ENCODE measurements at regions not wholly inside any gene's neighbourhood (a gene's known extent, or its start where the extent isn't known, plus 50 kb on each side); places are given as distances from the start of the nearest gene placed in this dataset.

DNA sequence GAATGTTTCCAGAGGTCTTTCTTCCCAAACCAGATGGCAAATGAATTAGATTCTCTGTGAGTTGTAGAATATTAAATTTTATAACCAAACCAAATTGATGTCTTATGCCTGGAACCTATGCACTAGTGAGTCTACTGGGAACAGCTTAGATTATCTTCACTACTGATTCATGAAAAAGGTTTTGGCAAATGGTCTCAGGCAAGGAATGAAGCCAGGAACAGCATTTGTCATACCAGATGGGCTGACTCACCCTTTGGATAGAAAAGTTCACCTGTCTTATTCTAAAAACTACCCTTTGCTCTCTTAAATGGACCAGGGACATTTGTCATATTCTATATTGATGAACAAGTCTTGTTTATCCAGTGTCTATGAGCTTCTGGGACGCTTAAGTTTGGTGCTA lies 135.4 kb upstream of the ECI2 start:
- no peak overlapping the region for H3K4me3 ChIP-seq (ENCODE audit: low read depth, low read length)
- TF ChIP-seq, protein P1, sequence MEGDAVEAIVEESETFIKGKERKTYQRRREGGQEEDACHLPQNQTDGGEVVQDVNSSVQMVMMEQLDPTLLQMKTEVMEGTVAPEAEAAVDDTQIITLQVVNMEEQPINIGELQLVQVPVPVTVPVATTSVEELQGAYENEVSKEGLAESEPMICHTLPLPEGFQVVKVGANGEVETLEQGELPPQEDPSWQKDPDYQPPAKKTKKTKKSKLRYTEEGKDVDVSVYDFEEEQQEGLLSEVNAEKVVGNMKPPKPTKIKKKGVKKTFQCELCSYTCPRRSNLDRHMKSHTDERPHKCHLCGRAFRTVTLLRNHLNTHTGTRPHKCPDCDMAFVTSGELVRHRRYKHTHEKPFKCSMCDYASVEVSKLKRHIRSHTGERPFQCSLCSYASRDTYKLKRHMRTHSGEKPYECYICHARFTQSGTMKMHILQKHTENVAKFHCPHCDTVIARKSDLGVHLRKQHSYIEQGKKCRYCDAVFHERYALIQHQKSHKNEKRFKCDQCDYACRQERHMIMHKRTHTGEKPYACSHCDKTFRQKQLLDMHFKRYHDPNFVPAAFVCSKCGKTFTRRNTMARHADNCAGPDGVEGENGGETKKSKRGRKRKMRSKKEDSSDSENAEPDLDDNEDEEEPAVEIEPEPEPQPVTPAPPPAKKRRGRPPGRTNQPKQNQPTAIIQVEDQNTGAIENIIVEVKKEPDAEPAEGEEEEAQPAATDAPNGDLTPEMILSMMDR (IDR thresholded peaks at IDR 0.05; ENCODE audit: insufficient read depth, low read length): no peak

DNA sequence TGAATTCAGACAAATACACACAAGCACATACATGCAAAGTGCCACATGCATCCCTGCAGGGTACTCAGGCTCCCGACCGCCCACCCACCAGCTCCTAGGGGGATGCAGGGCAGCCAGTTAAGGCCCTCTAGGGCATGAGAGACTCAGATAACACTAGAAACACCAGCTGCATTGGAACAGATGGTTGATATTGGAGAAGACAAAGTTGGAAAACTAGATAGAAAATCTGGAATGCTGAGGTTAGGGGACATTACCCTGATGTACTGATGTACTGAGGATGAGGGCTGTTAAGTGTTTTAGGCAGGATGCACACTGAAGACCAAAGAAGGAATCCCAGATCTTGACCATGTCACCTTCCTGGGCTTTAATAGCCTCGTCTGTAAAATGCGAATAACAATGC lies 134.6 kb upstream of the ECI2 start:
- DNase-seq (ENCODE audit: low read depth): no peak
- H3K4me3 ChIP-seq (ENCODE audit: low read depth, low read length): no peak overlapping the region
- TF ChIP-seq, protein P1 (IDR thresholded peaks at IDR 0.05; ENCODE audit: insufficient read depth, low read length): no peak

More for the DNA sequence above, 135.4 kb upstream of the ECI2 start:
- peak; percentile 88 for DNase-seq (ENCODE audit: low read depth)

DNA sequence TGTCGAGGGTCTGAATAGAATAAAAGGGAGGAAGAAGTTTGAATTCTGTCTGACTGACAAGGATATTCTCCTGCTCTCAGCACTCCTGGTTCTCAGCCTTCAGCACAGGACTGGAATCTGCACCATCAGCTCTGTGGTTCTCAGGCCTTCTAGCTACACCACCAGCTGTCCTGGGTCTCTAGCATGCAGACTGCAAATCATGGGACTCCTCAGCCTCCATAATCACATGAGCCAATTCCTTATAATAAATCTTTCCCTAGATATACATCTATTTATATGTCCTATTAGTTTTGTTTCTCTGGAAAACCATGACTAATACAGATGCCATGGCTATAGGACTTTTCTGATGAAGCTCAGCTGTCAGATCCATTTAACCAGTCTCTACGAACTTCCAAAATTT lies 132.8 kb upstream of the ECI2 start:
- H3K4me3 ChIP-seq (ENCODE audit: low read depth, low read length): no peak overlapping the region
- TF ChIP-seq, protein P1 (IDR thresholded peaks at IDR 0.05; ENCODE audit: insufficient read depth, low read length): no peak
- DNase-seq (ENCODE audit: low read depth): no peak

DNA sequence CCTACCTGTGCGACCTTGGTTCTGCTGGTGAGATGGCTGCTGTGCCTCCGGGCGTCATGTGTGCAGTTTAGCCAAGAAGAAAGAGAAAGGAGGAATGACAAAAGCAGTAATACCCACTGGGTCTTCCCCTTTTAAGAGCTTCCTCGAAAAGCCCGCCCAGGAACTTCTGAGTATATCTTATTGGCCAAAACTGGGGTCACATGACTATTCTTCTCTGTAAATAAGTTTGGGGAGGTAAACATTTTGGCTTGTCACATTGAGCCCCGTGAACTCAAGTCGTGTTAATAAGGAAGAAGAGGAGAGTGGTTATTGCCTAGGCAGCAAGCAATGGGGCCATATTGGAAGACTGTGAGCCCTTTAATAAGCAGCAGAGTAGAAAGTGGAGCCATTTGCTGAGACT lies 130.4 kb upstream of the ECI2 start:
- no peak for DNase-seq (ENCODE audit: low read depth)
- TF ChIP-seq, protein P1 (IDR thresholded peaks at IDR 0.05; ENCODE audit: insufficient read depth, low read length): no peak
- no peak overlapping the region for H3K4me3 ChIP-seq (ENCODE audit: low read depth, low read length)

DNA sequence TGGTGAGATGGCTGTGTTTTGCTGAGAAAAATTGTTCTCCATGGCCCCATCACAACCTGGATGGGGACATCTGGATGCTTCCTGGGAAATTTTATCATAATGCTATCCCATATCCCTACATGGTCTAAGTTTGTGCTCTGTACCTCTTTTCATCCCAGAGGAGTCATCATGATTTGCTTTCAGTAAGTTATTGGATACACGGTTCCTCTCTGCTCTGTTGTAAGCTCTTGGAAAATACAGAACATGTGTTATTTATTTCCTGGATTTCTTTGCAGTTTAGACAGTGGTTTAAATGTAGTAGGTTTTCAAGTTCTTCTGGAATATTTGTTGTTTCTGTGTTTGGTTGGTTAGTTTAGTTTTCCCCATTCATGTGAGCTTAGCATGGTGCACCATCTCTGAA lies 129.2 kb upstream of the ECI2 start:
- no peak overlapping the region for H3K4me3 ChIP-seq (ENCODE audit: low read depth, low read length)
- DNase-seq (ENCODE audit: low read depth): no peak
- TF ChIP-seq, protein P1 (IDR thresholded peaks at IDR 0.05; ENCODE audit: insufficient read depth, low read length): no peak

DNA sequence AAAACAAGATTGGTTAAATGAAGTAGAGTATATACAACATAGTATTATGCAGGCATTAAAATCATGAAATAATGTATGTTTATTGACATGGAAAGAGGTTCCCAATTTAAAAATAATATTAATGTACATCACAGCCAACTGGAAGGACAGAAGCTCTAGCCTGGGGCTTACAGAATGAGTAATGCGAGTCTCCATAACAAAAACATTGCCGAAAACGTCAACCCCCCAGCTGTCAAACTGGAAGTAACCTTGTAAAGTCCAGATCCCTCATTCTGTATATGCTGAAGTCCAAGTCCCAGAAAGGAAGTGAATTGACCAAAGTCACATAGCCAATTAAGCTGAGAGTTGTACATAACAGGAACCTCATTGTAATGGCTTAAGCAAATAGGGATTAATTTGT lies 128.7 kb upstream of the ECI2 start:
- H3K4me3 ChIP-seq (ENCODE audit: low read depth, low read length): no peak overlapping the region
- DNase-seq (ENCODE audit: low read depth): no peak
- TF ChIP-seq, protein P1 (IDR thresholded peaks at IDR 0.05; ENCODE audit: insufficient read depth, low read length): no peak

DNA sequence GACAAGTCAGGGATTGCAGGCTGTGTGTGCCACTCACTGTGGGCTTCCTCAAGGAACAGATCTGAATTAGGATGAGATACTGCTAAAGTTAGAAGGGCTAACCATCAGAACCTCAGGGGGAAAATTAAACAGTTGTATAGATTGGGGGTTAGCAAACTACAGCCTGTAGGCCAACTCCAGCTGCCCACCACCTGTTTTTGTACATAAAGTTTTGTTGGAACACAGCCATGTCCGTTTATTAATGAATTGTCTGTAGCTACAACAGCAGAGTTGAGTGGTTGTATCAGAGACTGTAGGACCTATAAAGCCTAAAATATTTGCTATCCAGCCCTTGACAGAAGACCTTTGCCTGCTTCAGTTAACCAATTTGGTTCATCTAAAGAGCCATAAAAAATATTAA lies 127.2 kb upstream of the ECI2 start:
- H3K4me3 ChIP-seq (ENCODE audit: low read depth, low read length): no peak overlapping the region
- DNase-seq (ENCODE audit: low read depth): no peak
- TF ChIP-seq, protein P1 (IDR thresholded peaks at IDR 0.05; ENCODE audit: insufficient read depth, low read length): no peak

Data from fibroblast of the aortic adventitia (primary cell).